ENCODE measurements at regions not wholly inside any gene's neighbourhood (a gene's known extent, or its start where the extent isn't known, plus 50 kb on each side); places are given as distances from the start of the nearest gene placed in this dataset.

GRCh38 chr5:152337484-152337883 lies 67.6 kb downstream of the NMUR2 start:
- Histone ChIP-seq H2AK5ac (ENCODE audit: low read length) (no peak overlapping the region), H3K18ac (ENCODE audit: low read length) (no peak overlapping the region), H3K4ac (ENCODE audit: low read depth, low read length) (no peak overlapping the region), H3K36me3 (ENCODE audit: control insufficient read depth in 1 of 2, insufficient read depth in 2 of 2, low read length in 2 of 2) (no peaks in the 10 kb centered on the region), H2BK120ac (ENCODE audit: insufficient read depth, low read length, poor library complexity) (no peak overlapping the region), H3K9ac (ENCODE audit: low read length) (no peak overlapping the region), H2BK5ac (ENCODE audit: low read depth, low read length, poor library complexity) (no peak overlapping the region), H3K9me3 (ENCODE audit: insufficient read depth, low read depth, low read length) (no peaks in the 10 kb centered on the region), H2AFZ (ENCODE audit: insufficient read depth, low read length, poor library complexity) (no peak overlapping the region), H4K91ac (ENCODE audit: low read depth, low read length) (no peak overlapping the region), H3K4me3 (ENCODE audit: low read depth, low read length) (no peak overlapping the region), H4K12ac (ENCODE audit: low read depth, low read length) (no peak overlapping the region), H3K79me1 (ENCODE audit: low read length) (no peaks in the 10 kb centered on the region), H2BK12ac (ENCODE audit: low read length) (no peak overlapping the region), H3K27me3 (ENCODE audit: insufficient read depth, low read length) (no peaks in the 10 kb centered on the region), H3K4me2 (ENCODE audit: low read length) (no peak overlapping the region), H3K23ac (ENCODE audit: low read length) (no peak overlapping the region), H3K27ac (ENCODE audit: low read depth, low read length) (no peak overlapping the region), H3K79me2 (ENCODE audit: control insufficient read depth, insufficient read depth, low read length, poor library complexity) (no peaks in the 10 kb centered on the region), H3K4me1 (ENCODE audit: control insufficient read depth in 1 of 2, insufficient read depth in 2 of 2, low read length in 2 of 2) (no peaks in the 10 kb centered on the region), H4K8ac (ENCODE audit: low read depth, low read length) (no peak overlapping the region), H3K14ac (ENCODE audit: low read length) (no peak overlapping the region)
- DNase-seq = no peak

- Histone ChIP-seq H4K12ac (ENCODE audit: low read depth, low read length) (no peak overlapping the region), H2AK5ac (ENCODE audit: low read length) (no peak overlapping the region), H3K9ac (ENCODE audit: low read length) (no peak overlapping the region), H3K4me1 (ENCODE audit: control insufficient read depth in 1 of 2, insufficient read depth in 2 of 2, low read length in 2 of 2) (peaks cover 0 to 2% of the 10 kb centered on the region in 2 experiments), H4K91ac (ENCODE audit: low read depth, low read length) (no peak overlapping the region), H4K8ac (ENCODE audit: low read depth, low read length) (no peak overlapping the region), H3K14ac (ENCODE audit: low read length) (no peak overlapping the region), H3K79me1 (ENCODE audit: low read length) (no peaks in the 10 kb centered on the region), H2BK12ac (ENCODE audit: low read length) (no peak overlapping the region), H3K4me3 (ENCODE audit: low read depth, low read length) (no peak overlapping the region), H3K23ac (ENCODE audit: low read length) (no peak overlapping the region), H3K18ac (ENCODE audit: low read length) (no peak overlapping the region), H2BK120ac (ENCODE audit: insufficient read depth, low read length, poor library complexity) (no peak overlapping the region), H3K27ac (ENCODE audit: low read depth, low read length) (no peak overlapping the region), H3K4ac (ENCODE audit: low read depth, low read length) (no peak overlapping the region), H3K9me3 (ENCODE audit: insufficient read depth, low read depth, low read length) (no peaks in the 10 kb centered on the region), H3K79me2 (ENCODE audit: control insufficient read depth, insufficient read depth, low read length, poor library complexity) (no peaks in the 10 kb centered on the region), H3K36me3 (ENCODE audit: control insufficient read depth in 1 of 2, insufficient read depth in 2 of 2, low read length in 2 of 2) (no peaks in the 10 kb centered on the region), H3K27me3 (ENCODE audit: insufficient read depth, low read length) (no peaks in the 10 kb centered on the region), H2BK5ac (ENCODE audit: low read depth, low read length, poor library complexity) (no peak overlapping the region), H2AFZ (ENCODE audit: insufficient read depth, low read length, poor library complexity) (no peak overlapping the region), H3K4me2 (ENCODE audit: low read length) (no peak overlapping the region)
- DNase-seq = no peak
- no CpG with 5 or more reads among the region's 1 CpG for WGBS (ENCODE audit: extremely low coverage, insufficient coverage, insufficient read length)
Measured at GRCh38 chr5:152335461-152335860, 69.6 kb downstream of the NMUR2 start.

- H3K79me1 ChIP-seq (ENCODE audit: low read length) = no peaks in the 10 kb centered on the region
- no peaks in the 10 kb centered on the region for H3K9me3 ChIP-seq (ENCODE audit: insufficient read depth, low read depth, low read length)
- H2AK5ac ChIP-seq (ENCODE audit: low read length) = no peak overlapping the region
- H3K18ac ChIP-seq (ENCODE audit: low read length) = no peak overlapping the region
- H3K23ac ChIP-seq (ENCODE audit: low read length) = no peak overlapping the region
- H3K4me3 ChIP-seq (ENCODE audit: low read depth, low read length) = no peak overlapping the region
- no peak overlapping the region for H3K14ac ChIP-seq (ENCODE audit: low read length)
- H4K91ac ChIP-seq (ENCODE audit: low read depth, low read length) = no peak overlapping the region
- H2AFZ ChIP-seq (ENCODE audit: insufficient read depth, low read length, poor library complexity) = no peak overlapping the region
- DNase-seq = no peak
- H2BK120ac ChIP-seq (ENCODE audit: insufficient read depth, low read length, poor library complexity) = no peak overlapping the region
- no peak overlapping the region for H3K4me2 ChIP-seq (ENCODE audit: low read length)
- no CpG with 5 or more reads among the region's 5 CpGs for WGBS (ENCODE audit: extremely low coverage, insufficient coverage, insufficient read length)
- H3K9ac ChIP-seq (ENCODE audit: low read length) = no peak overlapping the region
- no peak overlapping the region for H3K27ac ChIP-seq (ENCODE audit: low read depth, low read length)
- H3K36me3 ChIP-seq (ENCODE audit: control insufficient read depth in 1 of 2, insufficient read depth in 2 of 2, low read length in 2 of 2) = no peaks in the 10 kb centered on the region
- no peak overlapping the region for H2BK5ac ChIP-seq (ENCODE audit: low read depth, low read length, poor library complexity)
- H2BK12ac ChIP-seq (ENCODE audit: low read length) = no peak overlapping the region
- no peaks in the 10 kb centered on the region for H3K79me2 ChIP-seq (ENCODE audit: control insufficient read depth, insufficient read depth, low read length, poor library complexity)
- no peak overlapping the region for H3K4ac ChIP-seq (ENCODE audit: low read depth, low read length)
- H3K27me3 ChIP-seq (ENCODE audit: insufficient read depth, low read length) = no peaks in the 10 kb centered on the region
- no peak overlapping the region for H4K8ac ChIP-seq (ENCODE audit: low read depth, low read length)
- peaks cover 0 to 2% of the 10 kb centered on the region in 2 experiments for H3K4me1 ChIP-seq (ENCODE audit: control insufficient read depth in 1 of 2, insufficient read depth in 2 of 2, low read length in 2 of 2)
- no peak overlapping the region for H4K12ac ChIP-seq (ENCODE audit: low read depth, low read length)
Measured at GRCh38 chr5:152332716-152333460, 72.2 kb downstream of the NMUR2 start.

DNA sequence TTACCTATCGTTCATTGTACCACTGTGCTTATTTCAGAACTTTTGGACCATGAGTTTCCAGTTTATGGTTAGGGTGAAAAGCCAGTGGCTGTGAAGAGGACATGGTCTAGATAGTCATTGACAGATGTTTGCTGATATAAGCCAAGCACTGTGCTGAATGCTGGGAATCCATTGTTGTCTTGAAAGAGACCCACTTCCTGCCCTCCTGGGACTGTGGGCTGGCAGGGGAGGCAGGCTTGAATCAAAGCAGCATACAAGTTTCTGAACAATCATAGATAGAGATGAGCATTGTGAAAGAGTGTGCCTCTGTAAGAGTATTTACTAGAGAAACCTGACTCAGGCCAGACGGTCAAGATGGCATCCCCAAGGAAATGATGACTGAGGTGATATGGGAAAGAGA lies 73.4 kb downstream of the NMUR2 start:
- Histone ChIP-seq H4K8ac (ENCODE audit: low read depth, low read length) (no peak overlapping the region), H3K23ac (ENCODE audit: low read length) (no peak overlapping the region), H3K36me3 (ENCODE audit: control insufficient read depth in 1 of 2, insufficient read depth in 2 of 2, low read length in 2 of 2) (no peaks in the 10 kb centered on the region), H3K27me3 (ENCODE audit: insufficient read depth, low read length) (no peaks in the 10 kb centered on the region), H2BK12ac (ENCODE audit: low read length) (no peak overlapping the region), H3K27ac (ENCODE audit: low read depth, low read length) (no peak overlapping the region), H2AK5ac (ENCODE audit: low read length) (no peak overlapping the region), H2AFZ (ENCODE audit: insufficient read depth, low read length, poor library complexity) (no peak overlapping the region), H3K4me3 (ENCODE audit: low read depth, low read length) (no peak overlapping the region), H4K91ac (ENCODE audit: low read depth, low read length) (no peak overlapping the region), H3K18ac (ENCODE audit: low read length) (no peak overlapping the region), H3K14ac (ENCODE audit: low read length) (no peak overlapping the region), H3K9me3 (ENCODE audit: insufficient read depth, low read depth, low read length) (no peaks in the 10 kb centered on the region), H3K4me2 (ENCODE audit: low read length) (no peak overlapping the region), H2BK120ac (ENCODE audit: insufficient read depth, low read length, poor library complexity) (no peak overlapping the region), H3K79me2 (ENCODE audit: control insufficient read depth, insufficient read depth, low read length, poor library complexity) (no peaks in the 10 kb centered on the region), H3K4ac (ENCODE audit: low read depth, low read length) (no peak overlapping the region), H4K12ac (ENCODE audit: low read depth, low read length) (no peak overlapping the region), H2BK5ac (ENCODE audit: low read depth, low read length, poor library complexity) (no peak overlapping the region), H3K9ac (ENCODE audit: low read length) (no peak overlapping the region), H3K79me1 (ENCODE audit: low read length) (no peaks in the 10 kb centered on the region), H3K4me1 (ENCODE audit: control insufficient read depth in 1 of 2, insufficient read depth in 2 of 2, low read length in 2 of 2) (peaks cover 0 to 2% of the 10 kb centered on the region in 2 experiments)
- no peak for DNase-seq
- no CpG with 5 or more reads among the region's 2 CpGs for WGBS (ENCODE audit: extremely low coverage, insufficient coverage, insufficient read length)

All from trophoblast cell (in vitro differentiated cells and primary cell).